IMR-90 (cell line): ENCODE measurements at regions not wholly inside any gene's neighbourhood (a gene's known extent, or its start where the extent isn't known, plus 50 kb on each side); places are given as distances from the start of the nearest gene placed in this dataset.

Source experiments
- CEBPB ChIP-seq: IDR thresholded peaks from 2 replicates; pipeline ENCODE4 v1.6.1; 2012; ENCODE audit warnings: low read depth, low read length, improper control_type of control experiment
- POLR2A ChIP-seq: IDR thresholded peaks from 2 replicates; pipeline ENCODE4 v1.6.1; 2012; ENCODE audit warnings: mild to moderate bottlenecking, low read depth, low read length
- RAD21 ChIP-seq: IDR thresholded peaks from 2 replicates; pipeline ENCODE4 v1.6.1; 2012; ENCODE audit warnings: low read length, improper control_type of control experiment
- RCOR1 ChIP-seq: IDR thresholded peaks from 2 replicates; pipeline ENCODE4 v1.6.1; 2012; ENCODE audit warnings: mild to moderate bottlenecking, low read length, improper control_type of control experiment; ENCODE audit not compliant: insufficient replicate concordance
- RFX5 ChIP-seq: IDR thresholded peaks from 2 replicates; pipeline ENCODE4 v1.8.0; 2012; ENCODE audit warnings: low read depth, mild to moderate bottlenecking, low read length, moderate library complexity
- TF ChIP-seq, protein P1 (sequence below): fragments of 150-350 bp; IDR thresholded peaks from 2 replicates; pipeline ENCODE4 v1.6.1; 2017; ENCODE audit warnings: mild to moderate bottlenecking, antibody characterized with exemption, low read length, low read depth
- TF ChIP-seq, protein P2 (sequence below): conservative IDR thresholded peaks from 2 replicates; pipeline ENCODE4 v1.5.1; 2012; ENCODE audit warnings: mild to moderate bottlenecking, low read depth, low read length, improper control_type of control experiment

DNA sequence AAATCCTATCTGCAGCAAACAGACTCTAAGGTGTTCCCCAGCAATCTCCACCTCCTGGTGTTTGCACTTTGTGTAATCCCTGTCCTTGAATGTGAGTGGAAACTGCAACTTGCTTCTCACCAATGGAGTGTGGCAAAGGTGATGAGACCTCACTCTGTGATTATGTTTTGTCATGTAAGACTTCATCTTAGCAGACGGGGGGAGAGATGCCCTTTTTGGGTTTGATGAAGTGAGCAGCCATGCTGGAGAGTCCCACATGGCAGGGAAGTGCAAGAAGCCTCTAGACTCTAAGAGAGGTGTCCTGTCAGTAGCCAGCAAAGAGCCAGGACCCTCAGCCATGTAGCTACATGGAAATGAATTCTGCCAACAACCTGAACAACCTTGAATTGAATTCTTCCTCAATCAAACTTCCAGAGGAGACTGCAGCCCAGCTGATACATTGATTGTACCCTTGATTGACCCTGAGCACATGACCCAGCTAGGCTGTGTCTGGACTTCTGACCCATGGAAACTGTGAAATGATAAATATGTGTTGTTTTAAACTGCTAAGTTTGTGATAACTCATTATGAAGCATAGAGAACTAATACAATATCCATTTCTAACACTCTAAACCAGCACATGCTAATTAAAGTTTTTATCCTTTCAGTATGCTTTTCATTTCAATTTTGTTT is 71.4 kb upstream of the RASGRF1 start:
- no peak for TF ChIP-seq RCOR1
- TF ChIP-seq, protein P1, sequence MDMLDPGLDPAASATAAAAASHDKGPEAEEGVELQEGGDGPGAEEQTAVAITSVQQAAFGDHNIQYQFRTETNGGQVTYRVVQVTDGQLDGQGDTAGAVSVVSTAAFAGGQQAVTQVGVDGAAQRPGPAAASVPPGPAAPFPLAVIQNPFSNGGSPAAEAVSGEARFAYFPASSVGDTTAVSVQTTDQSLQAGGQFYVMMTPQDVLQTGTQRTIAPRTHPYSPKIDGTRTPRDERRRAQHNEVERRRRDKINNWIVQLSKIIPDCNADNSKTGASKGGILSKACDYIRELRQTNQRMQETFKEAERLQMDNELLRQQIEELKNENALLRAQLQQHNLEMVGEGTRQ = no peak
- no peak for TF ChIP-seq CEBPB
- TF ChIP-seq, protein P2, sequence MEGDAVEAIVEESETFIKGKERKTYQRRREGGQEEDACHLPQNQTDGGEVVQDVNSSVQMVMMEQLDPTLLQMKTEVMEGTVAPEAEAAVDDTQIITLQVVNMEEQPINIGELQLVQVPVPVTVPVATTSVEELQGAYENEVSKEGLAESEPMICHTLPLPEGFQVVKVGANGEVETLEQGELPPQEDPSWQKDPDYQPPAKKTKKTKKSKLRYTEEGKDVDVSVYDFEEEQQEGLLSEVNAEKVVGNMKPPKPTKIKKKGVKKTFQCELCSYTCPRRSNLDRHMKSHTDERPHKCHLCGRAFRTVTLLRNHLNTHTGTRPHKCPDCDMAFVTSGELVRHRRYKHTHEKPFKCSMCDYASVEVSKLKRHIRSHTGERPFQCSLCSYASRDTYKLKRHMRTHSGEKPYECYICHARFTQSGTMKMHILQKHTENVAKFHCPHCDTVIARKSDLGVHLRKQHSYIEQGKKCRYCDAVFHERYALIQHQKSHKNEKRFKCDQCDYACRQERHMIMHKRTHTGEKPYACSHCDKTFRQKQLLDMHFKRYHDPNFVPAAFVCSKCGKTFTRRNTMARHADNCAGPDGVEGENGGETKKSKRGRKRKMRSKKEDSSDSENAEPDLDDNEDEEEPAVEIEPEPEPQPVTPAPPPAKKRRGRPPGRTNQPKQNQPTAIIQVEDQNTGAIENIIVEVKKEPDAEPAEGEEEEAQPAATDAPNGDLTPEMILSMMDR = no peak
- TF ChIP-seq RFX5 = no peak
- no peak for TF ChIP-seq RAD21
- no peak for TF ChIP-seq POLR2A
